GM12878 (cell line): ENCODE measurements at regions not wholly inside any gene's neighbourhood (a gene's known extent, or its start where the extent isn't known, plus 50 kb on each side); places are given as distances from the start of the nearest gene placed in this dataset.

Experiments
- ATAC-seq: fragments of 200-7000 bp; cut with Tn5 transposase; 3 replicates; pipeline ENCODE4 v1.9.1; 2020; ENCODE audit warnings: mild to moderate bottlenecking, moderate library complexity
- BruUV-seq: library from RNA; stranded (reverse); fragments of 400-500 nt; replicated peaks from 2 replicates; lab custom pipeline; 2021; lab: Mats Ljungman, UMichigan
- CTCF ChIA-PET: fragments of 300-600 bp; sonication (Branson Sonifier 250); formaldehyde crosslinking; extraction: SDS; loops from one replicate; lab custom pipeline; 2021; ENCODE audit warnings: inconsistent platforms; lab: Yijun Ruan, JAX
- POLR2A ChIA-PET: fragments of 350-600 bp; formaldehyde crosslinking; extraction: SDS; loops from one replicate; lab custom pipeline; 2021; ENCODE audit warnings: inconsistent platforms; lab: Charles Lee
- RAD21 ChIA-PET: fragments of 300-600 bp; sonication (Branson Sonifier 250); formaldehyde crosslinking; loops from one replicate; lab custom pipeline; 2023; ENCODE audit warnings: antibody characterized with exemption; ENCODE audit not compliant: unreplicated experiment; lab: Charles Lee
- SMC1A ChIA-PET: fragments of 300-600 bp; sonication (Branson Sonifier 250); formaldehyde crosslinking; loops from one replicate; lab custom pipeline; 2023; ENCODE audit not compliant: unreplicated experiment, uncharacterized antibody; lab: Charles Lee
- DNase-seq: peaks from one replicate; pipeline ENCODE4 v3.0.0-alpha.2; 2011; ENCODE audit warnings: low read depth, low spot score
- FAIRE-seq: peaks from 3 replicates; lab custom pipeline; 2011; peaks lifted over from hg19 to GRCh38; lab: Jason Lieb, UNC
- H2AFZ ChIP-seq: 2 replicates; pipeline ENCODE4 v1.6.0; 2011; ENCODE audit warnings: low read depth, low read length, control low read depth; ENCODE audit not compliant: control insufficient read depth
- H3K27ac ChIP-seq: 2 replicates; pipeline ENCODE4 v1.5.1; 2011; ENCODE audit warnings: control low read depth; ENCODE audit not compliant: control insufficient read depth, insufficient read depth
- H3K27me3 ChIP-seq, 2 experiments: replicated peaks in 1 of 2; 2 replicates each; pipeline versions ENCODE4 v1.6.0 to v1.6.1; 2011; ENCODE audit warnings: low read length in 1 of 2; ENCODE audit not compliant: control insufficient read depth in 2 of 2, insufficient read depth in 2 of 2
- H3K36me3 ChIP-seq, 2 experiments: 2 replicates each; pipeline ENCODE4 v1.5.1; 2011; ENCODE audit warnings: low read length in 1 of 2; ENCODE audit not compliant: control insufficient read depth in 2 of 2, insufficient read depth in 2 of 2
- H3K4me1 ChIP-seq: 2 replicates; pipeline ENCODE4 v1.6.1; 2011; ENCODE audit warnings: mild to moderate bottlenecking, low read length, moderate library complexity, mixed read lengths; ENCODE audit not compliant: control insufficient read depth, insufficient read depth
- H3K4me2 ChIP-seq: 2 replicates; pipeline ENCODE4 v1.6.0; 2011; ENCODE audit warnings: control low read depth; ENCODE audit not compliant: control insufficient read depth, insufficient read depth
- H3K4me3 ChIP-seq: fragments of 200-600 bp; sonication (generic); 2 replicates; pipeline ENCODE4 v1.5.1; 2016
- H3K79me2 ChIP-seq: 2 replicates; pipeline ENCODE4 v1.6.0; 2011; ENCODE audit warnings: low read length; ENCODE audit not compliant: control insufficient read depth, insufficient read depth
- H3K9ac ChIP-seq: 2 replicates; pipeline ENCODE4 v1.8.0; 2011; ENCODE audit warnings: low read length, control low read depth, mixed read lengths; ENCODE audit not compliant: control insufficient read depth, insufficient read depth
- H3K9me3 ChIP-seq: replicated peaks from 3 replicates; pipeline ENCODE4 v1.5.1; 2011; ENCODE audit warnings: mild to moderate bottlenecking, low read length; ENCODE audit not compliant: control insufficient read depth, insufficient read depth
- H4K20me1 ChIP-seq: 2 replicates; pipeline ENCODE4 v1.6.0; 2011; ENCODE audit not compliant: control insufficient read depth, insufficient read depth
- CBX5 ChIP-seq: sonication (generic); IDR thresholded peaks from 2 replicates; pipeline ENCODE4 v1.6.1; 2016; ENCODE audit warnings: low read depth, moderate library complexity, mild to moderate bottlenecking, inconsistent platforms
- ESRRA ChIP-seq: IDR thresholded peaks from 2 replicates; pipeline ENCODE4 v1.6.1; 2012; ENCODE audit warnings: mild to moderate bottlenecking, low read length, improper control_type of control experiment
- ETV6 ChIP-seq, 2 experiments: fragments of 450-650 bp in 1 of 2; IDR thresholded peaks in 1 of 2; conservative IDR thresholded peaks in 1 of 2; 2 replicates each; pipeline ENCODE4 v1.6.1; 2014; ENCODE audit warnings: antibody characterized with exemption in 1 of 2, borderline replicate concordance in 1 of 2, low read depth in 1 of 2, mild to moderate bottlenecking in 1 of 2, moderate library complexity in 1 of 2
- JUNB ChIP-seq: IDR thresholded peaks from 2 replicates; pipeline ENCODE4 v1.6.1; 2016; ENCODE audit warnings: antibody characterized with exemption, mild to moderate bottlenecking
- NR2F1 ChIP-seq: fragments of 450-650 bp; conservative IDR thresholded peaks from 2 replicates; pipeline ENCODE4 v1.6.1; 2017; ENCODE audit warnings: mild to moderate bottlenecking
- SIX5 ChIP-seq: IDR thresholded peaks from 2 replicates; pipeline ENCODE4 v1.6.1; 2011; ENCODE audit warnings: mild to moderate bottlenecking, low read depth, low read length, moderate library complexity; ENCODE audit not compliant: severe bottlenecking
- SRF ChIP-seq, 2 experiments: IDR thresholded peaks; 2 replicates each; pipeline ENCODE4 v1.6.1; 2011; ENCODE audit warnings: low read depth in 2 of 2, low read length in 2 of 2, mild to moderate bottlenecking in 1 of 2, moderate library complexity in 1 of 2
- TCF3 ChIP-seq: IDR thresholded peaks from 2 replicates; pipeline ENCODE4 v1.6.1; 2012; ENCODE audit warnings: low read depth, mild to moderate bottlenecking, low read length, borderline replicate concordance; ENCODE audit not compliant: insufficient read depth
- YY1 ChIP-seq: IDR thresholded peaks from 2 replicates; pipeline ENCODE4 v1.6.1; 2011; ENCODE audit warnings: low read depth, mild to moderate bottlenecking, low read length
- WGBS: methylation state at CpG from one replicate; pipeline ENCODE4 v1.1.6; 2016; ENCODE audit warnings: low lambda C conversion rate; ENCODE audit not compliant: insufficient replicate concordance, insufficient coverage; ENCODE audit errors: missing lambda C conversion rate; 5-methylcytosine and 5-hydroxymethylcytosine counted together
- in situ Hi-C: fragments of 300-500 bp; cut with MboI; formaldehyde crosslinking; loops from 9 replicates; pipeline ENCODE4 v1.14.3; 2018; ENCODE audit warnings: mixed read lengths
- intact Hi-C: fragments of 100-400 bp; cut with micrococcal nuclease; formaldehyde crosslinking; loops from one replicate; pipeline ENCODE4 v1.14.2; 2022; ENCODE audit not compliant: unreplicated experiment

GRCh38 chr10:78654047-78654590 lies 414.6 kb upstream of the ZMIZ1 start:
- H3K4me1 ChIP-seq: peaks cover 6% of the 10 kb centered on the region
- ATAC-seq: no peak
- H3K79me2 ChIP-seq: no peaks in the 10 kb centered on the region
- no peak for FAIRE-seq
- H2AFZ ChIP-seq: no peak overlapping the region
- RAD21 ChIA-PET: interaction anchor here (1.0 kb wide), 1 partner anchor 607 kb away, joined by 4 read pairs; no protein-coding TSS in a partner anchor
- H3K4me2 ChIP-seq: no peak overlapping the region
- no peaks in the 10 kb centered on the region for H4K20me1 ChIP-seq
- SMC1A ChIA-PET: no interaction called here
- H3K9ac ChIP-seq: no peak overlapping the region
- H3K27me3 ChIP-seq: no peaks in the 10 kb centered on the region
- H3K4me3 ChIP-seq: no peak overlapping the region
- intact Hi-C loops: no loop called here
- 2% methylated on average over 3 of the region's 3 CpGs for WGBS
- POLR2A ChIA-PET: no interaction called here
- BruUV-seq: no TSS peak
- no peak for TF ChIP-seq ESRRA
- no peak for TF ChIP-seq JUNB
- no peak for TF ChIP-seq SIX5
- no peak for TF ChIP-seq CBX5
- no peak for TF ChIP-seq SRF (IDR thresholded peaks at IDR 0.05; ENCODE audit: low read depth in 2 of 2, low read length in 2 of 2)
- TF ChIP-seq ETV6 (conservative IDR thresholded peaks at IDR 0.05 in 1 of 2, IDR thresholded peaks at IDR 0.05 in 1 of 2; ENCODE audit: borderline replicate concordance in 1 of 2, low read depth in 1 of 2): no peak
- TF ChIP-seq NR2F1: no peak
- TF ChIP-seq YY1: no peak
- TF ChIP-seq TCF3: no peak
- no peaks in the 10 kb centered on the region for H3K36me3 ChIP-seq
- in situ Hi-C loops: no loop called here
- H3K27ac ChIP-seq: no peak overlapping the region
- CTCF ChIA-PET: interaction anchor here (1.2 to 1.3 kb wide), 2 partner anchors 111 to 607 kb away, joined by 3 to 4 read pairs; no protein-coding TSS in a partner anchor
- no peak for DNase-seq
- no peaks in the 10 kb centered on the region for H3K9me3 ChIP-seq
